ENCODE measurements at regions not wholly inside any gene's neighbourhood (a gene's known extent, or its start where the extent isn't known, plus 50 kb on each side); places are given as distances from the start of the nearest gene placed in this dataset.

DNA sequence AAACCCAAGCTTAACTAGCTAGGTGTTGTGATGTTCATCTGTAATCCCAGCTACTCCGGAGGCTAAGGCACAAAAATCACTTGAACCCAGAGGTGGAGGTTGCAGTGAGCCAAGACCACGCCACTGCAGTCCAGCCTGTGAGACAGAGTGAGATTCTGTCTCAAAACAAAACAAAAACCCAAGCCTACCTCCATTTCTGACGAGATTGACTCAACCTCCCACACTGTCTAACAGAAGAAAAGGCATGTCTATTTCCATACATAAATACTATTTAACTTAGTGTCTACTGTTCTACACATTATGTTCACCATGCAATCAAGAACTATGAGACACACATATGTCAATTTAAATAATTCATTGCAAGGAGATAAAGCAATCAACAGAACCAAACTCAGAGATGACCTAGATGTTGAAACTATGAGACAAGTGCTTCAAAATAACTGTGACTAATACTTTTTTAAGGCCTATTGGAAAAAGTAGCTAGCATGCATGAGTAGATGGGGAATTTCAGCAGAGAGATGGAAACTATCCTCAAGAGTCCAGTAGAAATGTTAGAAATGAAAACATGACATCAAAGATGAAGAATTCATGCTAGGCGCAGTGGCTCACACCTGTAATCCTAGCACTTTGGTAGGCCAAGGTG, 75.9 kb upstream of the DHRS4 start:
- TF ChIP-seq, protein P1, sequence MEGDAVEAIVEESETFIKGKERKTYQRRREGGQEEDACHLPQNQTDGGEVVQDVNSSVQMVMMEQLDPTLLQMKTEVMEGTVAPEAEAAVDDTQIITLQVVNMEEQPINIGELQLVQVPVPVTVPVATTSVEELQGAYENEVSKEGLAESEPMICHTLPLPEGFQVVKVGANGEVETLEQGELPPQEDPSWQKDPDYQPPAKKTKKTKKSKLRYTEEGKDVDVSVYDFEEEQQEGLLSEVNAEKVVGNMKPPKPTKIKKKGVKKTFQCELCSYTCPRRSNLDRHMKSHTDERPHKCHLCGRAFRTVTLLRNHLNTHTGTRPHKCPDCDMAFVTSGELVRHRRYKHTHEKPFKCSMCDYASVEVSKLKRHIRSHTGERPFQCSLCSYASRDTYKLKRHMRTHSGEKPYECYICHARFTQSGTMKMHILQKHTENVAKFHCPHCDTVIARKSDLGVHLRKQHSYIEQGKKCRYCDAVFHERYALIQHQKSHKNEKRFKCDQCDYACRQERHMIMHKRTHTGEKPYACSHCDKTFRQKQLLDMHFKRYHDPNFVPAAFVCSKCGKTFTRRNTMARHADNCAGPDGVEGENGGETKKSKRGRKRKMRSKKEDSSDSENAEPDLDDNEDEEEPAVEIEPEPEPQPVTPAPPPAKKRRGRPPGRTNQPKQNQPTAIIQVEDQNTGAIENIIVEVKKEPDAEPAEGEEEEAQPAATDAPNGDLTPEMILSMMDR (IDR thresholded peaks at IDR 0.05) = no peak

DNA sequence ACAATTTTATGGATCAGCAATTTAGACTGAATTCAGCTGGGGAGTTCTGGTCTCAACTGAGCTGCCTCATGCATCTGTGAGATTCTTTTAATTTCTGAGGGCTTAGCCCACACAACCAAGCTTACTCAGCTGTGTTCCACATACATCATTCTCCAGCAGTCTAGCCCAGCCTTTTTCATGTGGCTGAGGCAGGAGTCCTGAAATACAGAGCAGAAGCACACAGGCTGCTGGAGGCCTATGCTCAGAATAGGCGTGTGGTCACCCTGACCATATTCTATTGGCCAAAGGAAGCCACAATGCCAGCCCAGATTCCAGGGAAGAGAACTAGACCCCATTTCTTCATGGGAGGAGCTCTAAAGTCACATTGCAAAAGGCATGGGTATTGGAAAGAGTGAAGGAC, 72.3 kb upstream of the DHRS4 start:
- TF ChIP-seq, protein P1 (IDR thresholded peaks at IDR 0.05) = no peak

DNA sequence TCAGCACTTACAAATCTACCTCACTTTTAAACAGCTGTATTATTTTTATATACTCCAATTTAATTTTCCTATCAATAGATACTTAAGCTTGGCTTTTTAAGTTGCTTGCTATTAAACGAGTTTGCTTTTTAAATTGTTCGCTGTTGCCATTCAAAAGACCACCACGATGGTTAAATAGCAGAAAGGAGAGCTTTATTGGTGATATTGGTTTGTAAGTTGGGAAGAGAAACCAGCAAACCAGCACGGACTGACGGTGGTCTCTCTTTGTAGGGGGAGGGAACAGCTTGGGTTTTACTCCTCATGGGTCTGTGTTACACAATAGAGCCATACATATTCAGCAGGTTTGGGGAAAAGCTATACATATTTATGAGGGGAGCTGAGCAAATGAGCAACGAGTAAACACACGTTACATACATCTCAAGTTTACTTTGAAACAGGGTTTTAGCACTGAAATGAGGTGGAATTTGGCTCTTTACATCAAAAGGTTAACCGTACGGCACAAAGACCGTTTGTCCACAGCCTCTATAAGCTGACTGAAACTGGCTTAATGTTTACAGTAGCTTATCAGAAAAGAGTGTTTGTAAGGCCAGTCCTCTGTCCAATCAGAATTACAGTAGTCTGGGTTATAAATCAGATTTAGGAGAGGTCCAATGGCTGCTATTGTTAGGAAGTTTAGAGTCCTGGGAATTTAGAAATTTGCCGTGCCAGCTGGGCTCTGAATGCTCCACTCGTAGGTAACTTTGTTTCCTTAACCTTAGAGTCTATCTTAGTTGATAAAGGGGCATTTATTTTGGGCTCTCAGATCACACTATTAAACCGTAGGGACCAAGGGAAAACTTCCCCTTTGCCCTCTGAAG, 69.7 kb upstream of the DHRS4 start:
- TF ChIP-seq, protein P1 (IDR thresholded peaks at IDR 0.05) = no peak

DNA sequence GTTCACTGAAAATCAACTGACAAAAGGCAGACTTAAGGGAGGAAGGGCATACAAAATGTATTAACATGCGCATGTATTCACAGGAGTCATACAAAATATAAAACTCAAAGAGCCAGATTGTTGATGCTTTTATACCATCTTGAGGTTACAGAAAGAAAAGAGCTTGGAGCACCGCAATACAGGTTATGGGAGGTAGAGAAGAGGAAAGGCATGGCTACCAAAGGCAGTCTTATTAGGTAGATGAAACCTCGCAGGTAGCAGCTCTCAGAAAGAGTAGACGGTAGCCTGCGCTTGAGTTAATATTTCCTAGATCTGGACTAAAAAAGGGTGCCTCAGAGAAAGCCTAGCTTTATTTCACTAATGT, 69.0 kb upstream of the DHRS4 start:
- TF ChIP-seq, protein P1 (IDR thresholded peaks at IDR 0.05) = no peak

DNA sequence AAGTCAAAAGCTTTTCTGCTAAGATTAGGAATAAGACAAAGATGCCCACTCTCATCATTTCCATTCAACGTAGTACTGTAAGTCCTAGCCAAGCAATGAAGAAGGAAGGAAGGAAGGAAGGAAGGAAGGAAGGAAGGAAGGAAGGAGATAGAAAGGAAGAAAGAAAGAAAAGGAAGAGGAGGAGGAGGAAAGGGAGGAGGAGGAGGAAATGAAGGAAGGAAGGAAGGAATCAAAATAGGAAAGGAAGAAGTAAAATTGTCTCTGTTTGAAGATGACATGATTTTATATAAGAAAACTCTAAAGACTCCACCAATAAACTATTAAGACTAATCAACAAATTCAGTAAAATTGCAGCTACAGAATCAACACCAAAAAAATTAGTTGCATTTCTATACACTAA, 66.0 kb upstream of the DHRS4 start:
- TF ChIP-seq, protein P1 (IDR thresholded peaks at IDR 0.05) = no peak

DNA sequence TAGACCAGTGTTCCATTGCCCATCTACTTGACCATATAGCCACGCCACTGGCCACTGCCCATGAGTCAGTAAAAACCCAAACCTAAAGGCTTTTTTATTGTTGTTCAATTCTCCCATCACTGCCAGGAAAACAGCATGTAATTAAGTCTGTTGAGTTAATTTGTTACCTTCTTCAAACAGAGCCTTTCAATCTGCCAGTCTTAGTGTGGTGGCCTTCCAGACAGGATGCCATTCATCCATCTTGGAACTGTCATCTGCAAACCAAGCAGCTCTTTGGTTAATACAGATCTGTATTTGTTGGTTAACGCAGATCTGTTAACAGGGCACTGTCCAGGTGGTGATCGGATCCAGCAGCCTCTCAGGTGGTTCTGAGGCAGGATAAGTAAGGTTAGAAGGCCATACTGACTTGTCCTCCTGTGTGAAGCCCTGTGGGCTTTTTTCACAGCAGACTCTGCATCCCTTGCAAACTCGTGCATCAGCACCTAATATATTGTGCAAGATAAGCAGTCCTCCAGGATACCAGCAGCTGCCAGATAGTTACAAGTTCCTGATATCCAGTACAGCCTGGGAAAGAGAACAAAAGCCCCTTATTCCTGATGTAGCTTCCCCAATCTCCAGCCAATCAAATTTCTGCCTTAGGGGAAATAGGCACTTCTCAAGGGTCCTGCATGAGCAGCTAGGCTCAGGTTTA, 59.1 kb upstream of the DHRS4 start:
- TF ChIP-seq, protein P1 (IDR thresholded peaks at IDR 0.05) = no peak

DNA sequence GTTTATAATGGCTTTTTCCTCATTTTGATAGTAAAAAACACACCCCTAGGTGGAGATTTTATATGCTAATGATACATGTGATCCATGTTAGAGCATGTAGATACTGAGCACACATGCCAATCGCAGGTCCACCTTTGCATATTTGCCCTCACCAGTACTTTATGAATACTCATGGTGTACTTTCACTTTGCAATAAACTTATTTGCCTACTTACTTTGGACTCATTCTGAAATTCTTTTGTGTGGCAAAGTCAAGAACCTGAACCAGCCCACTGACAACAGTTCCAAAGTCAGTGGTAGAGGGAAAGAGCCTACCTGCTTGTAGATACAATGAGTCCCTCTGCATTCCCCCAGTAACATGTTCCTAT, 58.5 kb upstream of the DHRS4 start:
- TF ChIP-seq, protein P1 (IDR thresholded peaks at IDR 0.05) = no peak
